ENCODE measurements at regions not wholly inside any gene's neighbourhood (a gene's known extent, or its start where the extent isn't known, plus 50 kb on each side); places are given as distances from the start of the nearest gene placed in this dataset.

DNA sequence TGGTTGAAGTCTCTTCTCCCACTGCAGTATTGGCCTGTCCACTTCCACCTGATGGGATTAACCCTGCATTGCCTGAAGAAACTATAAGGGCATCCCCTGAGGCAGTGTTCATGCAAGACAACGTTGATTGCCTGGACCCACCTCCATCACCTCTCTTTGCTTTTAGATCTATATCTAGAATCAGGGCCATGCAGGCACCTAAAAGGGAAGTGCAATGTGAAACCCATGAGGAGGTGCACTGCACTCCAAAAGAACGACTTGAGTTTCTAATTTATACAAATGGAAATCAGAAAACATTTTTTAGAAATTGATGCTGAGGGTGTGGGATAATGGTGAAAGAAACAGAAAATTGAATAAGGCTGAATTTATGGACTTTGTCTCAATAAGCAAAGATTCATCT is 694.4 kb downstream of the TRAM1L1 start:
- DNase-seq (ENCODE audit: low spot score) (no peak), ATAC-seq (no peak)
- Histone ChIP-seq H3K27me3 (ENCODE audit: insufficient read depth) (no peaks in the 10 kb centered on the region), H3K27ac (ENCODE audit: low read depth) (no peak overlapping the region), H3K79me2 (replicated peaks; ENCODE audit: insufficient read depth) (no peaks in the 10 kb centered on the region), H3F3A (replicated peaks; ENCODE audit: low read depth) (no peaks in the 10 kb centered on the region), H3K4me2 (no peak overlapping the region), H3K4me3 (no peak overlapping the region), H4K20me1 (replicated peaks; ENCODE audit: insufficient read depth) (no peaks in the 10 kb centered on the region), H2AFZ (no peak overlapping the region; the same call in 1 of the 2 replicates), H3K9me2 (ENCODE audit: insufficient read depth) (no peaks in the 10 kb centered on the region; the same call in 1 of the 2 replicates), H3K36me3 (ENCODE audit: insufficient read depth) (no peaks in the 10 kb centered on the region), H3K4me1 (ENCODE audit: insufficient read depth) (no peaks in the 10 kb centered on the region)
- Mint-ChIP-seq H3K4me1 (no peaks in the 10 kb centered on the region; the same call in 2 of the 3 replicates), H3K36me3 (ENCODE audit: low read depth) (no peaks in the 10 kb centered on the region), H3K27ac (no peak overlapping the region), H3K4me3 (no peak overlapping the region), H3K27me3 (ENCODE audit: insufficient read depth, low read depth, poor library complexity) (no peaks in the 10 kb centered on the region), H3K9me3 (no peaks in the 10 kb centered on the region)
- TF ChIP-seq JUNB (IDR thresholded peaks at IDR 0.05; ENCODE audit: unreplicated experiment): no peak

DNA sequence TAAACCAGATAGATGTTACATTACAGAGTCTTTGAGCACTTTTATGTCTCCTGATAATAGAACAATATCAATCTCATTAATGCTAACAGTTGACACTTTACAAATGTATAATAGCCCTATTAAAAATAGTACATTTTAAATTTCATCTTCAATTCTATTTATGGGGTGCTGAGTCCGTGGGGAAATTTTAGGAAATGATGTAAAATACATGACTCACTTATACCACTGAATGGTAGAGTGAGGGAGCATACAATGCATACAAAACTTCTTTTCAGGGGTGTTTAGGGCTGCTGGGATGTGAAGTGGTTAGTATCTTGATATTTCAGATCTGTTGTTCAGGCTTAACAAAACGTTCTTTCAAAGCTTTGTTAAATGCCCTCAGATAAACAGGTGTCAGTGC is 696.2 kb downstream of the TRAM1L1 start:
- no peak overlapping the region for H3K4me3 ChIP-seq
- H3K27me3 Mint-ChIP-seq (ENCODE audit: insufficient read depth, low read depth, poor library complexity): no peaks in the 10 kb centered on the region
- H3K4me1 Mint-ChIP-seq: no peaks in the 10 kb centered on the region
- no peak for DNase-seq (ENCODE audit: low spot score)
- no peak overlapping the region for H2AFZ ChIP-seq
- no peak overlapping the region for H3K4me2 ChIP-seq
- no peak overlapping the region for H3K27ac Mint-ChIP-seq
- H3K4me3 Mint-ChIP-seq: no peak overlapping the region
- no peaks in the 10 kb centered on the region for H3K9me3 Mint-ChIP-seq
- no peaks in the 10 kb centered on the region for H3K36me3 ChIP-seq (ENCODE audit: insufficient read depth)
- no peaks in the 10 kb centered on the region for H3K79me2 ChIP-seq (replicated peaks; ENCODE audit: insufficient read depth)
- no peaks in the 10 kb centered on the region for H3K36me3 Mint-ChIP-seq (ENCODE audit: low read depth)
- TF ChIP-seq, protein P1, sequence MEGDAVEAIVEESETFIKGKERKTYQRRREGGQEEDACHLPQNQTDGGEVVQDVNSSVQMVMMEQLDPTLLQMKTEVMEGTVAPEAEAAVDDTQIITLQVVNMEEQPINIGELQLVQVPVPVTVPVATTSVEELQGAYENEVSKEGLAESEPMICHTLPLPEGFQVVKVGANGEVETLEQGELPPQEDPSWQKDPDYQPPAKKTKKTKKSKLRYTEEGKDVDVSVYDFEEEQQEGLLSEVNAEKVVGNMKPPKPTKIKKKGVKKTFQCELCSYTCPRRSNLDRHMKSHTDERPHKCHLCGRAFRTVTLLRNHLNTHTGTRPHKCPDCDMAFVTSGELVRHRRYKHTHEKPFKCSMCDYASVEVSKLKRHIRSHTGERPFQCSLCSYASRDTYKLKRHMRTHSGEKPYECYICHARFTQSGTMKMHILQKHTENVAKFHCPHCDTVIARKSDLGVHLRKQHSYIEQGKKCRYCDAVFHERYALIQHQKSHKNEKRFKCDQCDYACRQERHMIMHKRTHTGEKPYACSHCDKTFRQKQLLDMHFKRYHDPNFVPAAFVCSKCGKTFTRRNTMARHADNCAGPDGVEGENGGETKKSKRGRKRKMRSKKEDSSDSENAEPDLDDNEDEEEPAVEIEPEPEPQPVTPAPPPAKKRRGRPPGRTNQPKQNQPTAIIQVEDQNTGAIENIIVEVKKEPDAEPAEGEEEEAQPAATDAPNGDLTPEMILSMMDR (conservative IDR thresholded peaks at IDR 0.05; ENCODE audit: low read depth in 2 of 2): no peak
- no peak for TF ChIP-seq ZNF114 (CRISPR knock-in tag; IDR thresholded peaks at IDR 0.05)
- TF ChIP-seq, protein P2, sequence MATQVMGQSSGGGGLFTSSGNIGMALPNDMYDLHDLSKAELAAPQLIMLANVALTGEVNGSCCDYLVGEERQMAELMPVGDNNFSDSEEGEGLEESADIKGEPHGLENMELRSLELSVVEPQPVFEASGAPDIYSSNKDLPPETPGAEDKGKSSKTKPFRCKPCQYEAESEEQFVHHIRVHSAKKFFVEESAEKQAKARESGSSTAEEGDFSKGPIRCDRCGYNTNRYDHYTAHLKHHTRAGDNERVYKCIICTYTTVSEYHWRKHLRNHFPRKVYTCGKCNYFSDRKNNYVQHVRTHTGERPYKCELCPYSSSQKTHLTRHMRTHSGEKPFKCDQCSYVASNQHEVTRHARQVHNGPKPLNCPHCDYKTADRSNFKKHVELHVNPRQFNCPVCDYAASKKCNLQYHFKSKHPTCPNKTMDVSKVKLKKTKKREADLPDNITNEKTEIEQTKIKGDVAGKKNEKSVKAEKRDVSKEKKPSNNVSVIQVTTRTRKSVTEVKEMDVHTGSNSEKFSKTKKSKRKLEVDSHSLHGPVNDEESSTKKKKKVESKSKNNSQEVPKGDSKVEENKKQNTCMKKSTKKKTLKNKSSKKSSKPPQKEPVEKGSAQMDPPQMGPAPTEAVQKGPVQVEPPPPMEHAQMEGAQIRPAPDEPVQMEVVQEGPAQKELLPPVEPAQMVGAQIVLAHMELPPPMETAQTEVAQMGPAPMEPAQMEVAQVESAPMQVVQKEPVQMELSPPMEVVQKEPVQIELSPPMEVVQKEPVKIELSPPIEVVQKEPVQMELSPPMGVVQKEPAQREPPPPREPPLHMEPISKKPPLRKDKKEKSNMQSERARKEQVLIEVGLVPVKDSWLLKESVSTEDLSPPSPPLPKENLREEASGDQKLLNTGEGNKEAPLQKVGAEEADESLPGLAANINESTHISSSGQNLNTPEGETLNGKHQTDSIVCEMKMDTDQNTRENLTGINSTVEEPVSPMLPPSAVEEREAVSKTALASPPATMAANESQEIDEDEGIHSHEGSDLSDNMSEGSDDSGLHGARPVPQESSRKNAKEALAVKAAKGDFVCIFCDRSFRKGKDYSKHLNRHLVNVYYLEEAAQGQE (IDR thresholded peaks at IDR 0.05; ENCODE audit: unreplicated experiment): no peak
- TF ChIP-seq, protein P3, sequence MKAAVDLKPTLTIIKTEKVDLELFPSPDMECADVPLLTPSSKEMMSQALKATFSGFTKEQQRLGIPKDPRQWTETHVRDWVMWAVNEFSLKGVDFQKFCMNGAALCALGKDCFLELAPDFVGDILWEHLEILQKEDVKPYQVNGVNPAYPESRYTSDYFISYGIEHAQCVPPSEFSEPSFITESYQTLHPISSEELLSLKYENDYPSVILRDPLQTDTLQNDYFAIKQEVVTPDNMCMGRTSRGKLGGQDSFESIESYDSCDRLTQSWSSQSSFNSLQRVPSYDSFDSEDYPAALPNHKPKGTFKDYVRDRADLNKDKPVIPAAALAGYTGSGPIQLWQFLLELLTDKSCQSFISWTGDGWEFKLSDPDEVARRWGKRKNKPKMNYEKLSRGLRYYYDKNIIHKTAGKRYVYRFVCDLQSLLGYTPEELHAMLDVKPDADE (IDR thresholded peaks at IDR 0.05): no peak
- TF ChIP-seq ZNF331 (CRISPR knock-in tag; IDR thresholded peaks at IDR 0.05; ENCODE audit: low read depth): no peak
- no peak for TF ChIP-seq EZH2 (IDR thresholded peaks at IDR 0.05; ENCODE audit: low read depth, unreplicated experiment)
- TF ChIP-seq EZH2phosphoT487 (IDR thresholded peaks at IDR 0.05; ENCODE audit: unreplicated experiment): no peak
- no peaks in the 10 kb centered on the region; the same call in 1 of the 2 replicates for H3K9me2 ChIP-seq (ENCODE audit: insufficient read depth)
- ATAC-seq: no peak
- H4K20me1 ChIP-seq (replicated peaks; ENCODE audit: insufficient read depth): no peaks in the 10 kb centered on the region
- no peaks in the 10 kb centered on the region for H3K4me1 ChIP-seq (ENCODE audit: insufficient read depth)
- no peaks in the 10 kb centered on the region for H3K27me3 ChIP-seq (ENCODE audit: insufficient read depth)
- no peak overlapping the region for H3K27ac ChIP-seq (ENCODE audit: low read depth)
- H3F3A ChIP-seq (replicated peaks; ENCODE audit: low read depth): no peaks in the 10 kb centered on the region

Measured in GM23338 (cell line).